ENCODE measurements at regions not wholly inside any gene's neighbourhood (a gene's known extent, or its start where the extent isn't known, plus 50 kb on each side); places are given as distances from the start of the nearest gene placed in this dataset.

DNA sequence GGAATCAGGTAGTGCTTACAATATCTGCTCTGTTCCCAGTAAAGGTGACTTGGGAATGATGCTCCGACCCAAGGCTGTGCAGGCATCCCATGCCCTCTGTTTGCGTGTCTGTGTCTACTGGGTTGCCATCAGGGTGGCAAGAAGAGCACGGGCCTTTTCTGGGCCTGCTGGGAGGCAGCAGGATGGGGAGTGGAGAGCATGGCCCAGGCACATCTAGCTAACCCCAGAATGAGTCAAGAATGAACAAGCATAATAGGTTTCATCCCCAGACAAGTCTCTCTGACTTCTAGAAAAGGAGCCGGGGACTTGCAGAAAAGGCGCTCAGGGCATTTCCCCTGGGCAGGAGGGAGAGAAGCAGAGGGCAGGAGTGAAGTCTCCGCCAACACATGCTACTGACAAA is 260.4 kb downstream of the IRX1 start:
- dilution Hi-C loops (cut with MboI; ENCODE audit: extremely low pct_ligation_motif_present, low sequenced_read_pairs) = no loop called here
- FAIRE-seq = no peak

More for the DNA sequence above, 260.4 kb downstream of the IRX1 start:
- Histone ChIP-seq H3K9me3 (replicated peaks; ENCODE audit: control insufficient read depth, insufficient read depth, low read length) (peaks cover 15% of the 10 kb centered on the region), H3K4me3 (replicated peaks in 1 of 3; ENCODE audit: insufficient read depth in 1 of 3, low read depth in 1 of 3, low read length in 3 of 3) (no peak overlapping the region), H3K27me3 (ENCODE audit: control insufficient read depth in 2 of 2, insufficient read depth in 2 of 2, low read length in 2 of 2) (no peaks in the 10 kb centered on the region), H3K4me1 (ENCODE audit: control insufficient read depth, extremely low read depth, insufficient read depth, low read length) (no peaks in the 10 kb centered on the region), H3K36me3 (ENCODE audit: control insufficient read depth in 2 of 2, extremely low read depth in 1 of 2, insufficient read depth in 2 of 2, low read length in 2 of 2) (no peaks in the 10 kb centered on the region), H3K4me2 (ENCODE audit: insufficient read depth, low read length) (no peak overlapping the region), H2AFZ (ENCODE audit: low read depth, low read length) (no peak overlapping the region), H3K79me2 (ENCODE audit: control insufficient read depth, insufficient read depth, low read length) (no peaks in the 10 kb centered on the region), H3K9me1 (replicated peaks; ENCODE audit: control insufficient read depth, extremely low read depth, insufficient read depth, low read length) (no peaks in the 10 kb centered on the region), H3K27ac (ENCODE audit: insufficient read depth, low read depth, low read length) (no peak overlapping the region), H3K9ac (replicated peaks; ENCODE audit: extremely low read depth, insufficient read depth, low read length) (no peak overlapping the region), H4K20me1 (replicated peaks; ENCODE audit: control insufficient read depth, extremely low read depth, insufficient read depth, low read length) (no peaks in the 10 kb centered on the region)
- DNase-seq (ENCODE audit: low read depth, low spot score) = no peak
- ChIA-PET CTCF (no interaction called here), POLR2A (no interaction called here)
- TF ChIP-seq, protein P1, sequence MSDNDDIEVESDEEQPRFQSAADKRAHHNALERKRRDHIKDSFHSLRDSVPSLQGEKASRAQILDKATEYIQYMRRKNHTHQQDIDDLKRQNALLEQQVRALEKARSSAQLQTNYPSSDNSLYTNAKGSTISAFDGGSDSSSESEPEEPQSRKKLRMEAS (IDR thresholded peaks at IDR 0.05; ENCODE audit: insufficient read depth, insufficient read length) = no peak
- TF ChIP-seq, protein P2, sequence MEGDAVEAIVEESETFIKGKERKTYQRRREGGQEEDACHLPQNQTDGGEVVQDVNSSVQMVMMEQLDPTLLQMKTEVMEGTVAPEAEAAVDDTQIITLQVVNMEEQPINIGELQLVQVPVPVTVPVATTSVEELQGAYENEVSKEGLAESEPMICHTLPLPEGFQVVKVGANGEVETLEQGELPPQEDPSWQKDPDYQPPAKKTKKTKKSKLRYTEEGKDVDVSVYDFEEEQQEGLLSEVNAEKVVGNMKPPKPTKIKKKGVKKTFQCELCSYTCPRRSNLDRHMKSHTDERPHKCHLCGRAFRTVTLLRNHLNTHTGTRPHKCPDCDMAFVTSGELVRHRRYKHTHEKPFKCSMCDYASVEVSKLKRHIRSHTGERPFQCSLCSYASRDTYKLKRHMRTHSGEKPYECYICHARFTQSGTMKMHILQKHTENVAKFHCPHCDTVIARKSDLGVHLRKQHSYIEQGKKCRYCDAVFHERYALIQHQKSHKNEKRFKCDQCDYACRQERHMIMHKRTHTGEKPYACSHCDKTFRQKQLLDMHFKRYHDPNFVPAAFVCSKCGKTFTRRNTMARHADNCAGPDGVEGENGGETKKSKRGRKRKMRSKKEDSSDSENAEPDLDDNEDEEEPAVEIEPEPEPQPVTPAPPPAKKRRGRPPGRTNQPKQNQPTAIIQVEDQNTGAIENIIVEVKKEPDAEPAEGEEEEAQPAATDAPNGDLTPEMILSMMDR (IDR thresholded peaks at IDR 0.05; ENCODE audit: extremely low read depth in 1 of 2, insufficient read depth in 1 of 2, low read depth in 1 of 2, low read length in 2 of 2) = no peak
- TF ChIP-seq JUN (IDR thresholded peaks at IDR 0.05; ENCODE audit: borderline replicate concordance, insufficient read depth, insufficient read length, low read depth) (no peak), EZH2 (IDR thresholded peaks at IDR 0.05; ENCODE audit: borderline replicate concordance, low read depth, low read length, severe bottlenecking) (no peak), POLR2AphosphoS5 (IDR thresholded peaks at IDR 0.05; ENCODE audit: insufficient read depth, low read depth, low read length) (no peak), MYC (IDR thresholded peaks at IDR 0.05; ENCODE audit: low read depth, low read length) (no peak), POLR2A (IDR thresholded peaks at IDR 0.05; ENCODE audit: low read depth, low read length) (no peak), FOS (IDR thresholded peaks at IDR 0.05; ENCODE audit: borderline replicate concordance, insufficient read depth, low read length) (no peak), GATA2 (IDR thresholded peaks at IDR 0.05; ENCODE audit: insufficient read depth, insufficient read length, low read depth, low read length) (no peak)
- no TSS peak for BruUV-seq (replicated peaks)
- intact Hi-C loops (cut with micrococcal nuclease) = no loop called here
